Retinal pigment epithelial cell (primary cell): ENCODE measurements at regions not wholly inside any gene's neighbourhood (a gene's known extent, or its start where the extent isn't known, plus 50 kb on each side); places are given as distances from the start of the nearest gene placed in this dataset.
A peak's percentile ranks its signal among the peaks of the same experiment; 100 is the strongest.

Experiments
- DNase-seq: peaks from one replicate; pipeline ENCODE4 v3.0.0-alpha.2; 2010; ENCODE audit warnings: low read depth
- H3K4me3 ChIP-seq: 2 replicates; pipeline ENCODE4 v1.5.1; 2011; ENCODE audit warnings: mild to moderate bottlenecking, low read length, control low read depth, moderate library complexity
- CTCF ChIP-seq: conservative IDR thresholded peaks from 2 replicates; pipeline ENCODE4 v1.5.1; 2011; ENCODE audit warnings: low read depth, low read length, control low read depth, inconsistent platforms

- TF ChIP-seq CTCF: no peak
- no peak overlapping the region for H3K4me3 ChIP-seq
- no peak for DNase-seq
Measured at GRCh38 chr1:13921190-13921589, 221.2 kb downstream of the PRDM2 start.

DNA sequence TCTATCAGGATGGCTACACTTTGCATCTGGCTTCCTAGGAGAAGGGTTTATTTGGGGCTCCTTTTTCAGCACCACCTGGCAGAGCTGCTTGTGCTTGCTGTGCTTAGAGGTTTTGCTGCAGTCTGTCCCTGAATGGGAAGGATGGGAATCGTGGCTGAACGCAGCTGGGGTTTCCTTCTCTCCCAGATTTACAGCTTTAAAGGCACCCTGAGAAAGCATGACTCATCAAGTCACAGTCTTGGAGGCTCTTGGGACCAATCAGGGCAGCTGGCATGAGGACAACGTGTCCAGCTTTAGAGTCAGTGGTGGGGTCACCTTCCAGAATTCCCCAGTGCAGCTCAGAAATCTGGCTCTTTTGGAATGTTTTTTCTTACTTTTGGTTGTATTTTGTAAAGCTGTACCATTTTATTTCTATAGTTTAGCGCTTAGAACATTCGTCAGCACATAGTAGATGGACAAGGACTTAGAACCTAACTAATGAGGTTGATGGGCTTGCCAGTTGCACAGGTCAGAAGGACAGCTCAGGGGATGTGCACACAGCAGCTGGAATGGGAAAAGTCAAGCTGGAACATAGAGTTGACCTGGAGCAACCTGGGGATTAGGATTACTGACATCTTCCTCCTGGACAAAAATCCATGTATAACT, 222.6 kb downstream of the PRDM2 start:
- DNase-seq: no peak
- TF ChIP-seq CTCF: no peak

DNA sequence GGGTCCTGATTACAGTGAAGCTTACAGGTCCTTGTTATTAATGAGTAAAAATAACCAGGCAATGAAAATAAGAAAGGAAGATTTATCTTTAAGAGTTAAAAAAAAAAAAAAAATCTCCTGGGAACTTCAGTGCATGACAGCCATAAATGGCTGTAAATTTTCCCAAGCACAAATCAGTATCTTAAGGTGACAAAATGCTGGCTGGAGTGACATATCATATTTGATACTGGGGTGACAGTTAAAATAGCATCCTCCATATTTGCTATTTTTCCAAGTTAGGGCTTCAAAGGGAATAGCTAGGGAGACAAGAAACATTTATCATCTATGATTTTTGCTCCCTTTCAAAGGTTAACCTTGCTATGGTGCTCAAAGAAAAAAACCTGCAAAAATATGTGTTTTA, 226.6 kb downstream of the PRDM2 start:
- H3K4me3 ChIP-seq: no peak overlapping the region
- DNase-seq: no peak
- no peak for TF ChIP-seq CTCF

More for the DNA sequence above, 222.6 kb downstream of the PRDM2 start:
- no peak overlapping the region for H3K4me3 ChIP-seq

- DNase-seq: no peak
- no peak overlapping the region for H3K4me3 ChIP-seq
- no peak for TF ChIP-seq CTCF
Measured at GRCh38 chr1:13927736-13928135, 227.7 kb downstream of the PRDM2 start.

- TF ChIP-seq CTCF: no peak
- H3K4me3 ChIP-seq: no peak overlapping the region
- no peak for DNase-seq
Measured at GRCh38 chr1:13929313-13929712, 229.3 kb downstream of the PRDM2 start.

DNA sequence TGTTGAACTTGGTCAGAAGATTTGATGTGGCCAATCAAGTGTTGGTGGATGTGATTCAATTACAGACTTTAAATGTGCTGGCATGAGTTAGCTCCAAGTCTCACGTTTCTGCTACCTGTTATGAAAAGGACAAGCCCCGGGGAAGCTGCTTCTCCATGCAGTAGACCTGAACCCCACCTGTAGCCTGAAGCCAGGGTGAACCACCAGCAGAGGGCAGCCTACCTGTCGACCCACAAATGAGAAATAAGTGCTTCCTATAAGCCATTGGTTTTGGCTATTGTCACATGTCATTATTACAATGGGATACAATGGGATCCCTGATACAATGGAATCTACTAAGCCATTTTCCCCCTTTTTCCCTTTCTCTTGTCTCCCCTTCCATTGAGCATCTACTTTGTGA, 230.2 kb downstream of the PRDM2 start:
- H3K4me3 ChIP-seq: no peak overlapping the region
- TF ChIP-seq CTCF: peak; percentile 40
- no peak for DNase-seq

- no peak for TF ChIP-seq CTCF
- no peak for DNase-seq
- H3K4me3 ChIP-seq: no peak overlapping the region
Measured at GRCh38 chr1:13931226-13931625, 231.2 kb downstream of the PRDM2 start.
